HepG2 (cell line): ENCODE measurements at regions not wholly inside any gene's neighbourhood (a gene's known extent, or its start where the extent isn't known, plus 50 kb on each side); places are given as distances from the start of the nearest gene placed in this dataset.
"Not testable (repeated sequence)": the region's sequence is repeated elsewhere in the genome, so short reads cannot be mapped to it uniquely, and the experiment has no call there.

Source experiments
- CERS6 ChIP-seq: sonication (generic); formaldehyde crosslinking; IDR thresholded peaks from 2 replicates; pipeline ENCODE4 v1.5.0; 2020; ENCODE audit warnings: missing genetic modification reagents
- CTCF ChIP-seq: sonication (generic); formaldehyde crosslinking; IDR thresholded peaks from 2 replicates; pipeline ENCODE4 v1.5.0; 2020; ENCODE audit warnings: mild to moderate bottlenecking, missing genetic modification reagents, moderate library complexity

GRCh38 chr10:46786125-46786517 is 125.1 kb upstream of the PTPN20 start:
- not testable (repeated sequence) for TF ChIP-seq CTCF; CERS6 (CRISPR knock-in tag)
